H1 (cell line): ENCODE measurements at regions not wholly inside any gene's neighbourhood (a gene's known extent, or its start where the extent isn't known, plus 50 kb on each side); places are given as distances from the start of the nearest gene placed in this dataset.

ENCODE experiments used
- CTCF ChIA-PET: fragments of 300-600 bp; sonication (Branson Sonifier 250); formaldehyde crosslinking; loops from one replicate; lab custom pipeline; 2021; ENCODE audit not compliant: partially characterized antibody; lab: Charles Lee
- POLR2A ChIA-PET: fragments of 300-600 bp; sonication (Branson Sonifier 250); formaldehyde crosslinking; loops from one replicate; lab custom pipeline; 2021; ENCODE audit warnings: inconsistent platforms; ENCODE audit not compliant: partially characterized antibody; lab: Charles Lee
- DNase-seq, 2 experiments: peaks; one replicate each; pipeline versions ENCODE4 v3.0.0 to v3.0.0-alpha.2; 2010 to 2022; ENCODE audit warnings: low spot score in 2 of 2, low read depth in 1 of 2, mixed read lengths in 1 of 2
- FAIRE-seq: peaks from 2 replicates; lab custom pipeline; 2011; peaks lifted over from hg19 to GRCh38; lab: Jason Lieb, UNC
- H2AFZ ChIP-seq: 2 replicates; pipeline ENCODE4 v1.8.1; 2012; ENCODE audit warnings: low read length, inconsistent platforms
- H2AK5ac ChIP-seq: 2 replicates; pipeline ENCODE4 v1.6.1; 2013; ENCODE audit warnings: low read depth, low read length
- H2BK120ac ChIP-seq: replicated peaks from 2 replicates; pipeline ENCODE3; 2013; ENCODE audit warnings: low read depth, low read length, inconsistent platforms
- H2BK12ac ChIP-seq: 2 replicates; pipeline ENCODE4 v1.6.1; 2013; ENCODE audit warnings: low read depth, low read length
- H2BK15ac ChIP-seq: 2 replicates; pipeline ENCODE4 v1.6.1; 2013; ENCODE audit warnings: low read length
- H2BK20ac ChIP-seq: 2 replicates; pipeline ENCODE4 v1.6.1; 2013; ENCODE audit warnings: low read length
- H2BK5ac ChIP-seq: 2 replicates; pipeline ENCODE4 v1.6.1; 2013; ENCODE audit warnings: low read depth, low read length
- H3K14ac ChIP-seq: 2 replicates; pipeline ENCODE4 v1.6.1; 2013; ENCODE audit warnings: inconsistent platforms; ENCODE audit not compliant: insufficient read length
- H3K18ac ChIP-seq: 2 replicates; pipeline ENCODE4 v1.6.1; 2013; ENCODE audit warnings: low read length; ENCODE audit errors: extremely low read depth
- H3K23ac ChIP-seq: 2 replicates; pipeline ENCODE4 v1.6.1; 2013; ENCODE audit warnings: inconsistent platforms; ENCODE audit not compliant: insufficient read length
- H3K23me2 ChIP-seq: 2 replicates; pipeline ENCODE4 v1.6.1; 2013; ENCODE audit warnings: low read depth, low read length
- H3K27ac ChIP-seq: 2 replicates; pipeline ENCODE4 v1.6.1; 2011; ENCODE audit warnings: low read depth, low read length, inconsistent platforms
- H3K27me3 ChIP-seq, 4 experiments: replicated peaks in 1 of 4; 1 replicate in 1 of 4; 2 replicates in 3 of 4; pipeline versions ENCODE4 v1.6.1 to v1.8.1; 2011 to 2013; ENCODE audit warnings: low read length in 3 of 4, mild to moderate bottlenecking in 3 of 4, inconsistent platforms in 2 of 4, mixed read lengths in 2 of 4, moderate library complexity in 1 of 4; ENCODE audit not compliant: control insufficient read depth in 3 of 4, insufficient read depth in 3 of 4; ENCODE audit errors: extremely low read depth in 1 of 4
- H3K36me3 ChIP-seq, 4 experiments: 2 replicates each; pipeline versions ENCODE4 v1.6.1 to v1.8.1; 2011 to 2013; ENCODE audit warnings: mild to moderate bottlenecking in 4 of 4, low read length in 3 of 4, moderate library complexity in 2 of 4, control low read depth in 1 of 4, inconsistent platforms in 1 of 4; ENCODE audit not compliant: insufficient read depth in 4 of 4, control insufficient read depth in 2 of 4
- H3K4ac ChIP-seq: replicated peaks from 2 replicates; pipeline ENCODE3; 2013; ENCODE audit warnings: low read length, low read depth, mixed read lengths, inconsistent platforms; ENCODE audit not compliant: insufficient read length
- H3K4me1 ChIP-seq, 4 experiments: replicated peaks in 1 of 4; 1 replicate in 1 of 4; 2 replicates in 3 of 4; pipeline versions ENCODE4 v1.6.1 to v1.8.1; 2011 to 2013; ENCODE audit warnings: low read length in 3 of 4, inconsistent platforms in 2 of 4, mixed read lengths in 1 of 4; ENCODE audit not compliant: insufficient read depth in 4 of 4, control insufficient read depth in 3 of 4
- H3K4me2 ChIP-seq, 2 experiments: 2 replicates each; pipeline versions ENCODE4 v1.6.1 to v1.8.1; 2011 to 2013; ENCODE audit warnings: low read depth in 2 of 2, low read length in 2 of 2, control low read depth in 1 of 2, inconsistent platforms in 1 of 2, mild to moderate bottlenecking in 1 of 2; ENCODE audit not compliant: insufficient read depth in 1 of 2
- H3K4me3 ChIP-seq, 4 experiments: fragments of 200-600, 300-600 bp in 1 of 4; sonication (generic), shearing (Covaris generic), sonication (Bioruptor Twin) in 1 of 4; 2 replicates each; pipeline versions ENCODE4 v1.5.1 to v1.8.1; 2011 to 2016; ENCODE audit warnings: low read length in 4 of 4, low read depth in 3 of 4, control low read depth in 2 of 4, inconsistent platforms in 2 of 4, mild to moderate bottlenecking in 2 of 4, mixed read lengths in 1 of 4, moderate library complexity in 1 of 4; ENCODE audit not compliant: insufficient read depth in 2 of 4; ENCODE audit errors: extremely low read depth in 1 of 4
- H3K56ac ChIP-seq: replicated peaks from 2 replicates; pipeline ENCODE3; 2013; ENCODE audit warnings: low read depth, mild to moderate bottlenecking, mixed read lengths, low read length, inconsistent platforms; ENCODE audit not compliant: insufficient read length
- H3K79me1 ChIP-seq: 2 replicates; pipeline ENCODE4 v1.6.1; 2013; ENCODE audit warnings: low read depth, low read length, control low read depth
- H3K79me2 ChIP-seq, 2 experiments: 2 replicates each; pipeline versions ENCODE4 v1.6.1 to v1.8.1; 2012 to 2013; ENCODE audit warnings: low read length in 2 of 2, mild to moderate bottlenecking in 2 of 2, inconsistent platforms in 1 of 2; ENCODE audit not compliant: insufficient read depth in 2 of 2, control insufficient read depth in 1 of 2
- H3K9ac ChIP-seq, 4 experiments: replicated peaks in 1 of 4; 1 replicate in 1 of 4; 2 replicates in 3 of 4; pipeline versions ENCODE4 v1.6.1 to v1.8.1; 2011 to 2013; ENCODE audit warnings: low read depth in 3 of 4, low read length in 3 of 4, control low read depth in 2 of 4, mild to moderate bottlenecking in 2 of 4, moderate library complexity in 2 of 4, inconsistent platforms in 1 of 4; ENCODE audit errors: extremely low read depth in 1 of 4
- H3K9me3 ChIP-seq, 2 experiments: 2 replicates each; pipeline versions ENCODE4 v1.6.1 to v1.8.1; 2012 to 2013; ENCODE audit warnings: mild to moderate bottlenecking in 2 of 2, moderate library complexity in 2 of 2, control low read depth in 1 of 2, inconsistent platforms in 1 of 2, low read depth in 1 of 2, low read length in 1 of 2, mixed read lengths in 1 of 2; ENCODE audit not compliant: insufficient read depth in 2 of 2
- H4K20me1 ChIP-seq, 2 experiments: replicated peaks in 1 of 2; 2 replicates each; pipeline versions ENCODE3 to v1.8.1; 2011 to 2013; ENCODE audit warnings: inconsistent platforms in 2 of 2, low read length in 2 of 2, mild to moderate bottlenecking in 1 of 2; ENCODE audit not compliant: insufficient read depth in 2 of 2, control insufficient read depth in 1 of 2
- H4K5ac ChIP-seq: 2 replicates; pipeline ENCODE4 v1.6.1; 2013; ENCODE audit warnings: low read length, low read depth, mixed read lengths, inconsistent platforms; ENCODE audit not compliant: insufficient read length
- H4K8ac ChIP-seq: 2 replicates; pipeline ENCODE4 v1.8.0; 2013; ENCODE audit warnings: mild to moderate bottlenecking, moderate library complexity, low read length, inconsistent platforms; ENCODE audit not compliant: insufficient read depth; ENCODE audit errors: extremely low read depth
- H4K91ac ChIP-seq: replicated peaks from 2 replicates; pipeline ENCODE3; 2013; ENCODE audit warnings: low read length, mixed read lengths, inconsistent platforms; ENCODE audit not compliant: insufficient read length
- BACH1 ChIP-seq: IDR thresholded peaks from 2 replicates; pipeline ENCODE4 v1.6.1; 2012; ENCODE audit warnings: low read length, improper control_type of control experiment
- CTCF ChIP-seq, 3 experiments: IDR thresholded peaks; 1 replicate in 2 of 3; 2 replicates in 1 of 3; pipeline versions ENCODE4 v1.5.1 to v1.6.1; 2011; ENCODE audit warnings: low read length in 3 of 3, mild to moderate bottlenecking in 3 of 3, inconsistent platforms in 2 of 3, low read depth in 1 of 3, moderate library complexity in 1 of 3; ENCODE audit not compliant: insufficient read depth in 1 of 3; ENCODE audit errors: control extremely low read depth in 1 of 3
- KDM1A ChIP-seq: fragments of 200-600, 300-600 bp; sonication (generic); IDR thresholded peaks from 2 replicates; pipeline ENCODE4 v1.7.1; 2016; ENCODE audit warnings: mild to moderate bottlenecking, low read length, borderline replicate concordance
- KDM5A ChIP-seq: fragments of 200-600 bp; IDR thresholded peaks from 2 replicates; pipeline ENCODE4 v1.7.1; 2012; ENCODE audit warnings: mild to moderate bottlenecking, low read length, inconsistent platforms, mixed read lengths
- MAFK ChIP-seq: IDR thresholded peaks from 2 replicates; pipeline ENCODE4 v1.6.1; 2012; ENCODE audit warnings: low read depth, mild to moderate bottlenecking, improper control_type of control experiment, low read length
- RAD21 ChIP-seq, 2 experiments: IDR thresholded peaks in 1 of 2; conservative IDR thresholded peaks in 1 of 2; 2 replicates each; pipeline ENCODE4 v1.6.1; 2011; ENCODE audit warnings: low read depth in 2 of 2, low read length in 2 of 2, improper control_type of control experiment in 1 of 2, inconsistent platforms in 1 of 2, mild to moderate bottlenecking in 1 of 2, moderate library complexity in 1 of 2
- SP4 ChIP-seq: IDR thresholded peaks from 2 replicates; pipeline ENCODE4 v1.6.1; 2012; ENCODE audit warnings: low read length, inconsistent platforms
- WGBS, 2 experiments: shearing (Covaris generic) in 1 of 2; methylation state at CpG; one replicate each; pipeline versions ENCODE4 v1.1.6 to v1.1.7; 2013 to 2015; ENCODE audit warnings: low lambda C conversion rate in 2 of 2, mixed read lengths in 2 of 2, inconsistent platforms in 1 of 2, low coverage in 1 of 2, missing lambda C conversion rate in 1 of 2; ENCODE audit not compliant: insufficient replicate concordance in 2 of 2, insufficient coverage in 1 of 2, insufficient read length in 1 of 2; ENCODE audit errors: extremely low coverage in 1 of 2, missing lambda C conversion rate in 1 of 2; 5-methylcytosine and 5-hydroxymethylcytosine counted together
- TF ChIP-seq, protein P1 (sequence below): IDR thresholded peaks from 2 replicates; pipeline ENCODE4 v1.6.1; 2011; ENCODE audit warnings: low read depth, mild to moderate bottlenecking, low read length; ENCODE audit not compliant: insufficient read depth
- TF ChIP-seq, protein P2 (sequence below): IDR thresholded peaks from 2 replicates; pipeline ENCODE4 v1.6.1; 2012; ENCODE audit warnings: inconsistent platforms

DNA sequence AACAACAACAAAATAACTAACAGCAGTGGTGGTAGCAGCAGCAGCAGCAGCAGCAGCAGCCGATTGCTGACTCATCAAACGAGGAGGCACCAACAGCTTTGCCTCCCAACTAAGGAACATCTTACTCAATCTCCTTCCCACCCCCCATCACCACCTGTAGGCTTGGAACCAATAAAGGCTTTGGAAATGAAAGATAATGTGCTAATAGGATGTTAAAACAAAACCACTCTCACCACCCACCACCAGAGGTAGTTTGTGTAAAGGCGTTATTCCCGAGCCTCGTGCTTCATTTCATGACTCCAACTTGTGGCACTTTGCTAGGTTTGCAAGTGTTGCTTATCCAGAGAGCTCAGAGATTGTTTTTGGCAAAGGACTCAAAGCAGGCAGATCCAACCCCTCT lies 346.5 kb downstream of the CD83 start:
- no peaks in the 10 kb centered on the region for H3K79me2 ChIP-seq
- 0 out of 8 replicates have a peak, but pooled peaks cover 0 to 3% (median 0%) of the 10 kb centered on the region in 4 experiments for H3K36me3 ChIP-seq
- DNase-seq (no peak), FAIRE-seq (peak; percentile 19)
- H2BK12ac ChIP-seq = no peak overlapping the region
- H3K4me2 ChIP-seq = no peak overlapping the region
- no peak overlapping the region for H2BK120ac ChIP-seq
- no peak overlapping the region for H4K5ac ChIP-seq
- no peak overlapping the region for H4K8ac ChIP-seq
- no peaks in the 10 kb centered on the region for H3K27me3 ChIP-seq
- no peak overlapping the region for H3K23ac ChIP-seq
- no peak overlapping the region for H3K56ac ChIP-seq
- peaks cover 0 to 6% of the 10 kb centered on the region in 2 experiments; a peak in 1 of 4 replicates for H3K9me3 ChIP-seq
- H3K18ac ChIP-seq = no peak overlapping the region
- no peak overlapping the region for H2AFZ ChIP-seq
- no peak overlapping the region for H3K4me3 ChIP-seq
- no peak overlapping the region for H3K4ac ChIP-seq
- H3K23me2 ChIP-seq = no peaks in the 10 kb centered on the region
- H3K79me1 ChIP-seq = no peaks in the 10 kb centered on the region
- no peaks in the 10 kb centered on the region for H4K20me1 ChIP-seq
- ChIA-PET POLR2A (no interaction called here), CTCF (interaction anchor here (0.7 to 1.6 kb wide), 4 partner anchors 13 to 459 kb away, joined by 3 to 6 read pairs (median 3); no protein-coding TSS in a partner anchor)
- H3K4me1 ChIP-seq = peaks cover 0 to 3% (median 0%) of the 10 kb centered on the region in 4 experiments; a peak in 1 of 7 replicates
- no peak overlapping the region for H3K9ac ChIP-seq
- H3K27ac ChIP-seq = no peak overlapping the region
- H2BK5ac ChIP-seq = no peak overlapping the region
- H2BK20ac ChIP-seq = no peak overlapping the region
- H2AK5ac ChIP-seq = no peak overlapping the region
- TF ChIP-seq BACH1 (peak; percentile 76), MAFK (peak; percentile 83), SP4 (no peak), CTCF (IDR thresholded peaks at IDR 0.05; ENCODE audit: control extremely low read depth in 1 of 3, insufficient read depth in 1 of 3, low read depth in 1 of 3, low read length in 3 of 3) (peak in 2 of 3 experiments; percentile 11 to 46; a peak in 3 of 4 replicates), KDM5A (no peak), RAD21 (IDR thresholded peaks at IDR 0.05 in 1 of 2, conservative IDR thresholded peaks at IDR 0.05 in 1 of 2; ENCODE audit: low read depth in 2 of 2, low read length in 2 of 2) (peak; percentile 39 to 47), KDM1A (no peak)
- TF ChIP-seq, protein P1, sequence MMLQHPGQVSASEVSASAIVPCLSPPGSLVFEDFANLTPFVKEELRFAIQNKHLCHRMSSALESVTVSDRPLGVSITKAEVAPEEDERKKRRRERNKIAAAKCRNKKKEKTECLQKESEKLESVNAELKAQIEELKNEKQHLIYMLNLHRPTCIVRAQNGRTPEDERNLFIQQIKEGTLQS = no peak
- TF ChIP-seq, protein P2, sequence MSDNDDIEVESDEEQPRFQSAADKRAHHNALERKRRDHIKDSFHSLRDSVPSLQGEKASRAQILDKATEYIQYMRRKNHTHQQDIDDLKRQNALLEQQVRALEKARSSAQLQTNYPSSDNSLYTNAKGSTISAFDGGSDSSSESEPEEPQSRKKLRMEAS = 0 out of 2 replicates have a peak, but pooled peaks have one; percentile 30
- no peak overlapping the region for H2BK15ac ChIP-seq
- H3K14ac ChIP-seq = no peak overlapping the region
- WGBS, 2 experiments = 91% methylated on average over 5 of the region's 5 CpGs; no CpG with 5 or more reads in 1 of the 2 experiments
- no peak overlapping the region for H4K91ac ChIP-seq
